Fibroblast of lung (primary cell): ENCODE measurements at regions not wholly inside any gene's neighbourhood (a gene's known extent, or its start where the extent isn't known, plus 50 kb on each side); places are given as distances from the start of the nearest gene placed in this dataset.

ENCODE experiments used
- CTCF ChIP-seq, 2 donors: IDR thresholded peaks in 1 of 2; conservative IDR thresholded peaks in 1 of 2; 1 replicate in 1 of 2; 2 replicates in 1 of 2; pipeline ENCODE4 v1.5.1; 2011 to 2012; ENCODE audit warnings: low read length in 2 of 2, control low read depth in 1 of 2, inconsistent platforms in 1 of 2, low read depth in 1 of 2, mild to moderate bottlenecking in 1 of 2
- EZH2 ChIP-seq: IDR thresholded peaks from 2 replicates; pipeline ENCODE4 v1.5.1; 2012; ENCODE audit warnings: low read length, control low read depth, mild to moderate bottlenecking; ENCODE audit errors: missing control alignments

- TF ChIP-seq CTCF (conservative IDR thresholded peaks at IDR 0.05 in 1 of 2, IDR thresholded peaks at IDR 0.05 in 1 of 2; ENCODE audit: low read depth in 1 of 2, low read length in 2 of 2) = no peak
- no peak for TF ChIP-seq EZH2
Observed at GRCh38 chr9:95649801-95650213, 133.0 kb upstream of the PTCH1 start.
